GM12872 (cell line): ENCODE measurements at regions not wholly inside any gene's neighbourhood (a gene's known extent, or its start where the extent isn't known, plus 50 kb on each side); places are given as distances from the start of the nearest gene placed in this dataset.

Experiments used
- TF ChIP-seq, protein P1 (sequence below): IDR thresholded peaks from 3 replicates; pipeline ENCODE4 v1.5.1; 2011; ENCODE audit warnings: low read depth, mild to moderate bottlenecking, low read length, moderate library complexity; ENCODE audit not compliant: insufficient read depth

DNA sequence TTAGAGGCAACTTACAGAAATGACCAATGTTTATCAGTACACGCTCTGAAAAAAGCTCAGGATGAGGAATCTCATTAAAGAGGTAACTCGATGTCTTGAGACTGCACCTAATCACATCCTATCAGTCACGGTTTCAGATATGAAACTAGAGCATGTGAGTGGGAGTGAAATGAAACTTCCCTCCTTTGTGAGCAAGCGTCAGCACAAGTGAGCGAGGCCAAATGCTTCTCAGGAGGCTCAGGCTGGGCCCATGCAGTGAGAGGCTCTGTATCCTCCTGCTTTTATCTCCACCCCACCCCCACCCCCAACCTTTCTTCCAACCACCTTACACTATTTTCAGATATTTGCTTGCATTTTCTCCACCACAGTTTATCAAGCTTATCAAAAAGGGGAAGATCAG is 140.8 kb upstream of the RIMS1 start:
- TF ChIP-seq, protein P1, sequence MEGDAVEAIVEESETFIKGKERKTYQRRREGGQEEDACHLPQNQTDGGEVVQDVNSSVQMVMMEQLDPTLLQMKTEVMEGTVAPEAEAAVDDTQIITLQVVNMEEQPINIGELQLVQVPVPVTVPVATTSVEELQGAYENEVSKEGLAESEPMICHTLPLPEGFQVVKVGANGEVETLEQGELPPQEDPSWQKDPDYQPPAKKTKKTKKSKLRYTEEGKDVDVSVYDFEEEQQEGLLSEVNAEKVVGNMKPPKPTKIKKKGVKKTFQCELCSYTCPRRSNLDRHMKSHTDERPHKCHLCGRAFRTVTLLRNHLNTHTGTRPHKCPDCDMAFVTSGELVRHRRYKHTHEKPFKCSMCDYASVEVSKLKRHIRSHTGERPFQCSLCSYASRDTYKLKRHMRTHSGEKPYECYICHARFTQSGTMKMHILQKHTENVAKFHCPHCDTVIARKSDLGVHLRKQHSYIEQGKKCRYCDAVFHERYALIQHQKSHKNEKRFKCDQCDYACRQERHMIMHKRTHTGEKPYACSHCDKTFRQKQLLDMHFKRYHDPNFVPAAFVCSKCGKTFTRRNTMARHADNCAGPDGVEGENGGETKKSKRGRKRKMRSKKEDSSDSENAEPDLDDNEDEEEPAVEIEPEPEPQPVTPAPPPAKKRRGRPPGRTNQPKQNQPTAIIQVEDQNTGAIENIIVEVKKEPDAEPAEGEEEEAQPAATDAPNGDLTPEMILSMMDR = no peak

DNA sequence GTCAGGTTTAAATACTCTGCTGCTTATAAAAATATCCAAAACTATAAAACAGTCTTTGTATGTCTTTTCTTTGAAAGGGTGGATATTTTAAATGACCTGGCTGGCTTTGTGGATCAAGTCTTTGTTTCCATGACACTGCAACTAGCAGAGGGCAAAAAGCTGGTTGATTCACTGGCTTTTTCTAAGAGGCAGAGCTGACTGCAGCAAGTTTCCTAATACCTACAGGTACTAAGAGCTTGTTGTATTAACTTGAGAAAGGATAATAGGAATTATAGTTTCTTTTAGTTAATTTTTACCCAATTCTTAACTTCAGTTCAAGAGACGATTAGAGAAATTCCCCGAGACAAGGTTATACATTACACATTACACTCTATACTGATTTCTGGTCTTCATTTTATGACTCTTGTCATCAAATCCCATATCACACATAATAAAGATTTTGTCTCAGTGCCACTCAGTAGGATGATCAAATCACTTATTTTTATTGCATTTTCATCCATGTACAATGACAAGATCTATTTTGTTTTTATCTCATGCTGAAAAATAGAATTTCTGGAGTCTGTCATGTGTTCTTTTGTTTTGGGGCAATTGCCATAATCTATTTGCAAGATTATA is 120.1 kb upstream of the RIMS1 start:
- TF ChIP-seq, protein P1 = no peak

DNA sequence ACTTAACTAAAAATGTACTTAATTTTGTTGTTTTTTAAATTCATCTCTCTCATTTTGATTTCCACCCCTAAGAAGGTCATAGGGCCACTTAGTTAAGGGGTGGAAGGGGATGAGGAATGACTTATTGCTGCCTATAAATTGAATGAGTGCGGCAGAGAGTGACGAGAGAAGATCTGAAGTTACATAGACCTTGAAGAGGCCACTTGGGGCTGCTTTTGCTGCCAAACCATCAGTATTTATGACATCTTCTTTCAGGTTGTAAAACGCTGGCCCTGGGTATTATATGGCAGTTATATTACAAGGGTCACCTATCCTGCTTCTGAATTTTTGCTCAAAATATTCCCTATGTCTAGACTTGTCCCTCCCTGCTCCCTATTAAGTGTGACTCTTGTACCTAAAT is 119.6 kb upstream of the RIMS1 start:
- TF ChIP-seq, protein P1 = no peak

DNA sequence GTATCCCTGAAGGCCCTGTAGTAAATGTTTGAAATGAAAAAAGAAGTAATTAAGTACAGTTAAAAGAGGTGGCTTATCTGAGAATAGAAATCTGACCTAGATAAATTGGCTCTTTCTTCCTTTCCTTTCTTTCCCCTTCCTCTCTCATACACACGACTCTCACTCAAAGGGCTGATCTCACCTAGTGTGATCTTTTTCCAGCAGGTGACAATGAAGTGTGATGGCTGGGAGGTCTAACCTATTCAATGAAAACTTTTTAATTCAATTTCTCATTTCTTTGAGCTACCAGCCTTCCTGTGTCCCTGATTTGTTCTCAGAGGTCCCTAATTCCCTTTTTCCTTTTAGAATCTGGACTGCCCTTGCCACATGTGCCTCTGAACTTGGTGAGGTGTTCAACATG is 118.0 kb upstream of the RIMS1 start:
- TF ChIP-seq, protein P1 = no peak

DNA sequence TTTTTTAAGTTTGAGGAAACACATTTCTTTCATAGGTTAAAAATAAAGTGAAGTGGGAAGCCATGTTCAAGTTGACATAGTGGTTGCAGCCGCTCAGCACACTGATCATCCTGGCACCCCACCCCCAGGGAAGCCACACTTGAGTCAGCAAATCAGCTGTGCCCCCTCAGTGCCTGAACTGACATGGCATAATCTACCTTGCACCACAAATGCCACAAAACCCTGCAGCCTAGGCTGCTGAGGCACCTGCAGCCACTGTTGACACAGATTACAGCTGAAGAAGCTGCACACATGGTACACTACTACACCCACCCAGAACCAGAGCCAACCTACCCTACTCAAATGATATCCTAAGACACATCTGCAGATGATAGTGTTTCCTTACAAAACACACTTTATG is 77.5 kb upstream of the RIMS1 start:
- TF ChIP-seq, protein P1 = no peak

DNA sequence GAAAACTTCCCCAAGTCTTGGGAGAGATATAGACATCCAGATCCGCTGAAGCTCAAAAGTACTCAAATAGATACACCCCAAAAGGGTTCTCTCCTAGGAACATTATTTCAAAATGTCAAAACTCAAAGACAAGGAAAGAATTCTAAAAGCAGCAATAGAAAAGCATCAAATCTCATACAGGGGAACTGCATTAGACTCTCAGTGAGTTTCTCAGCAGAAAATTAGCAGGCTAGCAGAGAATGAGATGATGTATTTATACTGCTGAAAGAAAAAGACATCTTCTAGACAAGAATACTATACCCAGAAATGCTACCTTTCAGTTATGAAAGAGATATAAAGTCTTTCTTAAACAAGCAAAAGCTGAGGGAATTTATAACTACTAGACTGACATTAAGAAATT is 75.5 kb upstream of the RIMS1 start:
- TF ChIP-seq, protein P1 = no peak

DNA sequence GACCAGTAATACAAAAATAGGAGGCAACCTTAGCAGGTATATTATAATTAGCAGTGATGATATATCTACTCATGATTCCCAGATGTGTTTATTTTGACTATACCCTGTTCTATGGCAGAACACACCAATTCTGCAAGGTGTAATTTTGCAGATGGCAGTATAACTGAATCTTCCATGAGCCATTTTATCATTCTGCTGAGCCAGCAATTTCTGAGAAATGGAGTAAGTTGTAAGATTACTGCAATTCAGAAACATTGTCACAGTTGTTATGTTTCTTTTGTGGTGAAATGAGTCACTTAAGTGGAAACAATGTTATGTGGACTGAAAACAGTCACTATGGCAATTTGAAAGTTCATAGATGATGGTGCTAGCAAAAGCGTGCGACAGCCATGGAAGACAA is 63.7 kb upstream of the RIMS1 start:
- TF ChIP-seq, protein P1 = no peak
